GM19452 (cell line): ENCODE measurements at regions not wholly inside any gene's neighbourhood (a gene's known extent, or its start where the extent isn't known, plus 50 kb on each side); places are given as distances from the start of the nearest gene placed in this dataset.
"Not testable (repeated sequence)": the region's sequence is repeated elsewhere in the genome, so short reads cannot be mapped to it uniquely, and the experiment has no call there.

Experiments used
- ATAC-seq: cut with Tn5 transposase; IDR thresholded peaks from one replicate; pipeline ENCODE4 v1.9.1; 2021; ENCODE audit not compliant: unreplicated experiment

GRCh38 chr3:145915787-145916186 is 245.2 kb downstream of the PLOD2 start:
- no peak for ATAC-seq

DNA sequence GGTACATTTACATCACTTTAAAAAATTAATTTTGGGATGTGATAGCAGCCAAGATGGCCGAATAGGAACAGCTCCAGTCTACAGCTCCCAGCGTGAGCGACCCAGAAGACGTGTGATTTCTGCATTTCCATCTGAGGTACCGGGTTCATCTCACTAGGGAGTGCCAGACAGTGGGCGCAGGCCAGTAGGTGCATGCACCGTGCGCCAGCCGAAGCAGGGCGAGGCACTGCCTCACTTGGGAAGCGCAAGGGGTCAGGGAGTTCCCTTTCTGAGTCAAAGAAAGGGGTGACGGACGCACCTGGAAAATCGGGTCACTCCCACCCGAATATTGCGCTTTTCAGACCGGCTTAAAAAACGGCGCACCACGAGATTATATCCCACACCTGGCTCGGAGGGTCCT is 233.2 kb downstream of the PLOD2 start:
- ATAC-seq: not testable (repeated sequence)

GRCh38 chr3:145936971-145937370 is 224.0 kb downstream of the PLOD2 start:
- no peak for ATAC-seq

DNA sequence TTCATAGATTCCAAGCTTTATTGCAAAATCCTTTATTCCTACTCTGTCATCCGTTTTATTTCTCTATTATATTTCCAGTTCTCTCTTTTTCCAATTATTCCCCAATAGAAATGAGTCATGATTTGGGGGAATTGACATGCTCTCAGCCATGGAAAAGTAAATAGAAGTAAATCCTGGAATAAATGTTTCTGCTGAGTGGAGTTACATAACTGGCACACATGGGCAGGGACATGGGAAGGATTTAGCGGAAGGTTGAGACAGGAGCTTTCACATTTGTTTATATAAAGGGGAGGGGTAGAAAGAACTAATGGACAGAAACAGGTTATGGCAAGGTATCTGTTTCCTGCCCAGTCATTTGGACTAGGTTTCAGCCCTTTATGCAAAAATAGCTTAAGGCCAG is 221.6 kb downstream of the PLOD2 start:
- no peak for ATAC-seq

GRCh38 chr3:145942052-145942451 is 218.9 kb downstream of the PLOD2 start:
- ATAC-seq: no peak

DNA sequence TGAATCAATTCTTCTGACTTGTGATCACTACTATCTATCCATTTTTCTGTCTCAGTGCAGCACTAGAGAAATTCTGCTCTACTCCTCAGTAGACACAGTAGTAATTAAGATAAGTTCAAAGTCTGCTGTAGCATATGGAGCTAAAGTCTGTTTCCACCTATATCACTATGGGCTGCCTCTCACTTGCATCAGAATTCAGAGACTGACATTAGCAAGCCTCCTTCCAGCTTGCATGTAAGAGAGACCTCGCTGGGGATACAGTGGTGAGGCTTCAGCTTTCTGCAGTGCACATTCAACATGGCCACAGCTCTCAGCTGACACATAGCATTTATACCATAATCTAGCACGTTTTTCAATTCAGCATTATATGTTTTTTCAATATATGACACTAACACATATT is 217.0 kb downstream of the PLOD2 start:
- ATAC-seq: no peak

DNA sequence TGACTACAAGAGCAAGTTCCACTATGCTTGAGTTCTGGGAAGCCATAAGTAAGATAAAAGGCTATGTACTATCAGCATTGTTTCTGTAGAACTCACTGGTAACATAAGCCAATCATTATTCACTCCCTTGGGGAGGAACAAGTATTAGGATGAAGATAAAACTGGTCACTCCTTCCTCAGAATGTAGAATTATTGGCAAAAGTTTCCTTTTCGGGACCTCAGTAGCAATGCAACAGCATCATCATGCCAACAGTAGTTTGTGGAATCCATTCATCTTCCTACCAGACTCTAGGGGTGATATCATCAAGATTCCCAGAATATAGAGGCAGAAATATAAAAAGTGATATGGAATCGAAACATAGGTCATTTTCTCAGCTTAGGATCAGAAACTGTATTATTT is 209.5 kb downstream of the PLOD2 start:
- ATAC-seq: no peak

GRCh38 chr3:145952536-145952935 is 208.4 kb downstream of the PLOD2 start:
- no peak for ATAC-seq

GRCh38 chr3:145953316-145953715 is 207.7 kb downstream of the PLOD2 start:
- no peak for ATAC-seq

GRCh38 chr3:145959457-145960088 is 201.4 kb downstream of the PLOD2 start:
- ATAC-seq: no peak

GRCh38 chr3:145963111-145963510 is 197.9 kb downstream of the PLOD2 start:
- no peak for ATAC-seq

DNA sequence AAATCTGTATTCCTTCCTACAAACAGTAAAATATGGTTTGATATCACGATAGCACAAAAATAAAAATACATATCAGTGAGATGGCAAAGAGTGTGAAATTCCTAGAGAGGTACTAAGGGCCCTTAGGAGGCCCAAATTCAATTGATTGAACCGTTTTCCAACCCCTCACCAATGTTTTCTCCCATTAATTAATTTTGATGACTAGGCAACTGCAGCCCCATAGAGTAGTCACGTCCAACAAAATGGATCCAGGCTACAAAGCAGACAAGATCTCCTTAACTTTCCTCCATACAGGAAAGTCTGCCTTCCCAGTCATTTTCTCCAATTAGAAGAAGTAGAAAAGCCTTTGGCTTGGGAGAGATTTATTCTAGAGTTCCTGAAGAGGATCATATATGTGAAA is 193.9 kb downstream of the PLOD2 start:
- ATAC-seq: no peak

GRCh38 chr3:145971186-145971585 is 189.8 kb downstream of the PLOD2 start:
- no peak for ATAC-seq

GRCh38 chr3:145972851-145973250 is 188.1 kb downstream of the PLOD2 start:
- ATAC-seq: no peak

GRCh38 chr3:145981056-145981455 is 179.9 kb downstream of the PLOD2 start:
- ATAC-seq: no peak

DNA sequence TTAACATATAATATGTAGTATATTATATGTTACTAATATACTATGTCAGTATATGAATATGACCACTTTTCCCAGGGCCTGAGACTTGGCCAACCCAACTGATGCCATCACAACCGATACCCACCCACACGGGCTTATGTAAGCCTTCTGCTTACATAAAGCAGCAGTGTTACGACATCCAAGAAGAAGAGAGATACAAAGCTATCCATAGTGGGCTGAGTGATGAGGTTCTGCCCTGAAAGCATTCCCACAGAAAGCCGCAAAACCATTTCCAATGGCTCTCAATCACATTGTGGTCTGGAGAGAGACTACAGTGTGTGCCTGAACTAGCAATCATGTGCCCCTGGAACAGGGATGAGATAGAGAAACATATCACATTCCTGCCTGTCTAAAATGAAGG is 177.9 kb downstream of the PLOD2 start:
- no peak for ATAC-seq
